ENCODE measurements at regions not wholly inside any gene's neighbourhood (a gene's known extent, or its start where the extent isn't known, plus 50 kb on each side); places are given as distances from the start of the nearest gene placed in this dataset.

- no peak for TF ChIP-seq CTCF (IDR thresholded peaks at IDR 0.05)
- H3K27me3 ChIP-seq, result no peaks in the 10 kb centered on the region
- intact Hi-C loops (cut with DNase I), result no loop called here
- DNase-seq, result no peak
- no peaks in the 10 kb centered on the region for H3K4me1 ChIP-seq
- H3K36me3 ChIP-seq, result no peaks in the 10 kb centered on the region
- no peak overlapping the region for H3K9ac ChIP-seq (ENCODE audit: low read depth in 2 of 2, low read length in 2 of 2)
- H3K27ac ChIP-seq, result no peak overlapping the region
- H3K9me3 ChIP-seq, result no peaks in the 10 kb centered on the region
- H3K4me3 ChIP-seq, result no peak overlapping the region
These were observed 55.8 kb upstream of the CLEC14A start for GRCh38 chr14:38311655-38312054.

GRCh38 chr14:38310420-38310995 lies 54.6 kb upstream of the CLEC14A start:
- intact Hi-C loops (cut with DNase I), result no loop called here
- H3K4me3 ChIP-seq, result no peak overlapping the region
- no peaks in the 10 kb centered on the region for H3K27me3 ChIP-seq
- no peak overlapping the region for H3K9ac ChIP-seq (ENCODE audit: low read depth in 2 of 2, low read length in 2 of 2)
- H3K36me3 ChIP-seq, result no peaks in the 10 kb centered on the region
- no peaks in the 10 kb centered on the region for H3K4me1 ChIP-seq
- TF ChIP-seq CTCF (IDR thresholded peaks at IDR 0.05), result no peak
- H3K9me3 ChIP-seq, result no peaks in the 10 kb centered on the region
- DNase-seq, result no peak
- no peak overlapping the region for H3K27ac ChIP-seq

- Histone ChIP-seq H3K4me3 (no peak overlapping the region), H3K9me3 (no peaks in the 10 kb centered on the region), H3K27me3 (no peaks in the 10 kb centered on the region), H3K36me3 (no peaks in the 10 kb centered on the region), H3K27ac (no peak overlapping the region), H3K4me1 (no peaks in the 10 kb centered on the region), H3K9ac (ENCODE audit: low read depth in 2 of 2, low read length in 2 of 2) (no peak overlapping the region)
- no peak for TF ChIP-seq CTCF (IDR thresholded peaks at IDR 0.05)
- intact Hi-C loops (cut with DNase I), result no loop called here
- no peak for DNase-seq
These were observed 53.8 kb upstream of the CLEC14A start for GRCh38 chr14:38309522-38310277.
